ENCODE measurements at regions not wholly inside any gene's neighbourhood (a gene's known extent, or its start where the extent isn't known, plus 50 kb on each side); places are given as distances from the start of the nearest gene placed in this dataset.

- no peak for DNase-seq (ENCODE audit: low spot score)
- TF ChIP-seq CTCF (conservative IDR thresholded peaks at IDR 0.05; ENCODE audit: low read depth): no peak
- CTCF ChIA-PET: interaction anchor here (0.6 kb wide), 1 partner anchor 1159 kb away, joined by 5 read pairs; no protein-coding TSS in a partner anchor
- POLR2A ChIA-PET (ENCODE audit: low non-redundant PET): no interaction called here
- no peak overlapping the region for H3K27ac ChIP-seq
Measured at GRCh38 chr10:121054874-121055273, 203.7 kb downstream of the WDR11 start.

- ChIA-PET CTCF (interaction anchor here (0.6 kb wide), 1 partner anchor 133 kb away, joined by 4 read pairs; no protein-coding TSS in a partner anchor), POLR2A (ENCODE audit: low non-redundant PET) (no interaction called here)
- H3K27ac ChIP-seq: no peak overlapping the region
- no peak for DNase-seq (ENCODE audit: low spot score)
- no peak for TF ChIP-seq CTCF (conservative IDR thresholded peaks at IDR 0.05; ENCODE audit: low read depth)
Measured at GRCh38 chr10:121057269-121057668, 206.1 kb downstream of the WDR11 start.

DNA sequence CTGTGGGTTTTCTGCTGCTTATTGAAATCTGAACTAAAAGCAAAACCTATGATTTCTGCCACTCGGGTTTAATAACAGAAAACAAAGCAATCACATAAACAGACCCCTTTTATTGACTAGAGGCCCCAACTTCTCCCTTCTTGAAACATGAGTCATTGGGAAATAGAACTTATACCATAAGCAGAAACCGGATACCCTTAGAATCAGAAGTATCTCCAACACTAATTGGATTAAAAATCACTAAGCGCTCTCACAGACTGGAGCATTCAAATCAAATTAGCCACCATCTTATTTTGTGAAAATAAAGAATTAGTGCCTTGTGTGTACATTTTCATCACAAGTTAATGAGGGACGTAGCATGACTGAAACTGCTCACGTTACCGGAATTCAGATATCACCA is 206.9 kb downstream of the WDR11 start:
- POLR2A ChIA-PET (ENCODE audit: low non-redundant PET): no interaction called here
- no peak for TF ChIP-seq CTCF (conservative IDR thresholded peaks at IDR 0.05; ENCODE audit: low read depth)
- DNase-seq (ENCODE audit: low spot score): no peak
- CTCF ChIA-PET: no interaction called here
- H3K27ac ChIP-seq: no peak overlapping the region

- ChIA-PET POLR2A (ENCODE audit: low non-redundant PET) (no interaction called here), CTCF (no interaction called here)
- no peak for DNase-seq (ENCODE audit: low spot score)
- TF ChIP-seq CTCF (conservative IDR thresholded peaks at IDR 0.05; ENCODE audit: low read depth): no peak
- no peak overlapping the region for H3K27ac ChIP-seq
Measured at GRCh38 chr10:121059351-121059750, 208.2 kb downstream of the WDR11 start.

GRCh38 chr10:121062115-121062514 is 211.0 kb downstream of the WDR11 start:
- POLR2A ChIA-PET (ENCODE audit: low non-redundant PET): no interaction called here
- no peak for DNase-seq (ENCODE audit: low spot score)
- CTCF ChIA-PET: interaction anchor here (0.6 kb wide), 2 partner anchors 10 to 35 kb away, joined by 4 to 7 read pairs; no protein-coding TSS in a partner anchor
- TF ChIP-seq CTCF (conservative IDR thresholded peaks at IDR 0.05; ENCODE audit: low read depth): no peak
- no peak overlapping the region for H3K27ac ChIP-seq

GRCh38 chr10:121063744-121064143 is 212.6 kb downstream of the WDR11 start:
- no peak for TF ChIP-seq CTCF (conservative IDR thresholded peaks at IDR 0.05; ENCODE audit: low read depth)
- no peak overlapping the region for H3K27ac ChIP-seq
- DNase-seq (ENCODE audit: low spot score): no peak
- CTCF ChIA-PET: interaction anchor here (0.5 kb wide), 1 partner anchor 573 kb away, joined by 3 read pairs; no protein-coding TSS in a partner anchor
- POLR2A ChIA-PET (ENCODE audit: low non-redundant PET): no interaction called here

DNA sequence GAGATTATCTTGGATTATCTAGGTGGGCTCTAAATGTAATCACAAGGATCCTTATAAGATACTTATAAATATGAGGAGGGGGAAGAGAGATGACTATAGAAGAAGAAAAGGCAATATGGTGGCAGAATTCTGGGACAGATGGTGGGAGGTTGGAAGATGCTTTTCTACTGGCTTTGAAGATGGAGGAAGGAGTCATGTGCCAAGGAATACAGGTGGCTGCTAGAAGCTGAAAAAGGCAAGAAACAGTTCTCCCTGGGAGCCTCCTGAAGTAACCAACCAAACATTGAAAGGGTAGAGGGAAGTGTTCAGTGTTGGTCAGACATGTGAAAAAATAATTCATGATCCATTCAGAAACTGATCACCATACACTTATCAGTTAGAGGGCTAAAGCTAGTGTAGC is 213.3 kb downstream of the WDR11 start:
- H3K27ac ChIP-seq: no peak overlapping the region
- DNase-seq (ENCODE audit: low spot score): no peak
- POLR2A ChIA-PET (ENCODE audit: low non-redundant PET): no interaction called here
- TF ChIP-seq CTCF (conservative IDR thresholded peaks at IDR 0.05; ENCODE audit: low read depth): no peak
- CTCF ChIA-PET: no interaction called here
